Liver (tissue), 8 donors: ENCODE measurements at regions not wholly inside any gene's neighbourhood (a gene's known extent, or its start where the extent isn't known, plus 50 kb on each side); places are given as distances from the start of the nearest gene placed in this dataset.

Experiments
- DNase-seq: peaks from one replicate; pipeline ENCODE4 v3.0.0-alpha.2; 2017; ENCODE audit warnings: low spot score
- H3K27ac ChIP-seq, 2 donors: one replicate each; pipeline ENCODE4 v1.7.0; 2013; ENCODE audit warnings: inconsistent platforms in 2 of 2, low read length in 2 of 2, control low read depth in 1 of 2, low read depth in 1 of 2, mild to moderate bottlenecking in 1 of 2
- H3K27me3 ChIP-seq, 4 donors: one replicate each; pipeline versions ENCODE4 v1.6.1 to v1.7.0; 2013; ENCODE audit warnings: low read length in 3 of 4, inconsistent platforms in 1 of 4, mild to moderate bottlenecking in 1 of 4, moderate library complexity in 1 of 4; ENCODE audit not compliant: control insufficient read depth in 4 of 4, insufficient read depth in 4 of 4
- H3K36me3 ChIP-seq, 4 donors: one replicate each; pipeline versions ENCODE4 v1.6.1 to v1.7.0; 2013; ENCODE audit warnings: low read length in 3 of 4, mild to moderate bottlenecking in 3 of 4, low read depth in 1 of 4, moderate library complexity in 1 of 4; ENCODE audit not compliant: control insufficient read depth in 4 of 4, insufficient read depth in 3 of 4
- H3K4me1 ChIP-seq, 4 donors: one replicate each; pipeline versions ENCODE4 v1.6.1 to v1.7.0; 2013; ENCODE audit warnings: low read length in 3 of 4, mild to moderate bottlenecking in 3 of 4, moderate library complexity in 1 of 4; ENCODE audit not compliant: control insufficient read depth in 4 of 4, insufficient read depth in 4 of 4
- H3K4me3 ChIP-seq, 3 donors: one replicate each; pipeline versions ENCODE4 v1.6.1 to v1.7.0; 2013; ENCODE audit warnings: low read length in 3 of 3, control low read depth in 1 of 3, low read depth in 1 of 3, mild to moderate bottlenecking in 1 of 3
- H3K9ac ChIP-seq, 2 donors: one replicate each; pipeline ENCODE4 v1.7.0; 2013; ENCODE audit warnings: low read length in 2 of 2, mild to moderate bottlenecking in 2 of 2, moderate library complexity in 2 of 2, control low read depth in 1 of 2, low read depth in 1 of 2
- H3K9me3 ChIP-seq, 4 donors: one replicate each; pipeline versions ENCODE4 v1.6.1 to v1.7.0; 2013; ENCODE audit warnings: low read length in 3 of 4; ENCODE audit not compliant: control insufficient read depth in 4 of 4
- CTCF ChIP-seq: fragments of 150-350 bp; IDR thresholded peaks from 2 replicates; pipeline ENCODE4 v1.5.1; 2017; ENCODE audit warnings: improper control_type of control experiment, low read depth, low read length; ENCODE audit not compliant: missing input control
- EGR1 ChIP-seq, 2 donors: IDR thresholded peaks; 2 replicates each; pipeline ENCODE4 v1.6.1; 2016 to 2018; ENCODE audit warnings: antibody characterized with exemption in 2 of 2, low read depth in 2 of 2
- FOXA1 ChIP-seq: IDR thresholded peaks from 2 replicates; pipeline ENCODE4 v1.6.1; 2016; ENCODE audit warnings: antibody characterized with exemption
- FOXA2 ChIP-seq: IDR thresholded peaks from 2 replicates; pipeline ENCODE4 v1.6.1; 2016; ENCODE audit warnings: antibody characterized with exemption
- GABPA ChIP-seq, 2 donors: IDR thresholded peaks in 1 of 2; conservative IDR thresholded peaks in 1 of 2; 2 replicates each; pipeline ENCODE4 v1.6.1; 2016; ENCODE audit warnings: antibody characterized with exemption in 2 of 2, mild to moderate bottlenecking in 1 of 2, moderate library complexity in 1 of 2
- HNF4A ChIP-seq, 2 donors: conservative IDR thresholded peaks; 2 replicates each; pipeline ENCODE4 v1.6.1; 2016; ENCODE audit warnings: antibody characterized with exemption in 2 of 2, mild to moderate bottlenecking in 2 of 2
- HNF4G ChIP-seq: IDR thresholded peaks from 2 replicates; pipeline ENCODE4 v1.6.1; 2016; ENCODE audit warnings: antibody characterized with exemption
- JUND ChIP-seq, 2 donors: IDR thresholded peaks; 2 replicates each; pipeline ENCODE4 v1.6.1; 2016; ENCODE audit warnings: antibody characterized with exemption in 2 of 2
- MAX ChIP-seq: IDR thresholded peaks from 2 replicates; pipeline ENCODE4 v1.6.1; 2016; ENCODE audit warnings: antibody characterized with exemption
- NR2F2 ChIP-seq: IDR thresholded peaks from 2 replicates; pipeline ENCODE4 v1.6.1; 2016; ENCODE audit warnings: antibody characterized with exemption
- RAD21 ChIP-seq, 2 donors: IDR thresholded peaks; 2 replicates each; pipeline ENCODE4 v1.6.1; 2016; ENCODE audit warnings: antibody characterized with exemption in 2 of 2, mild to moderate bottlenecking in 2 of 2
- REST ChIP-seq: IDR thresholded peaks from 2 replicates; pipeline ENCODE4 v1.6.1; 2016; ENCODE audit warnings: antibody characterized with exemption, mild to moderate bottlenecking
- RXRA ChIP-seq, 2 donors: IDR thresholded peaks; 2 replicates each; pipeline ENCODE4 v1.6.1; 2017 to 2018; ENCODE audit warnings: antibody characterized with exemption in 2 of 2, mild to moderate bottlenecking in 1 of 2
- SP1 ChIP-seq: IDR thresholded peaks from 2 replicates; pipeline ENCODE4 v1.6.1; 2018; ENCODE audit warnings: antibody characterized with exemption, mild to moderate bottlenecking
- TAF1 ChIP-seq: conservative IDR thresholded peaks from 2 replicates; pipeline ENCODE4 v1.6.1; 2016; ENCODE audit warnings: antibody characterized with exemption, mild to moderate bottlenecking
- YY1 ChIP-seq: IDR thresholded peaks from 2 replicates; pipeline ENCODE4 v1.6.1; 2016; ENCODE audit warnings: antibody characterized with exemption, mild to moderate bottlenecking
- ZBTB33 ChIP-seq: IDR thresholded peaks from 2 replicates; pipeline ENCODE4 v1.6.1; 2016; ENCODE audit warnings: antibody characterized with exemption
- WGBS: extraction: QIAGEN DNeasy Blood & Tissue Kit; methylation state at CpG from one replicate; pipeline ENCODE4 v1.1.7; 2013; 5-methylcytosine and 5-hydroxymethylcytosine counted together
- TF ChIP-seq, protein P1 (sequence below): IDR thresholded peaks from 2 replicates; pipeline ENCODE4 v1.6.1; 2016; ENCODE audit warnings: antibody characterized with exemption
- donor health status: healthy.
- donor health status: healthy.
- donor health status: healthy.
- donor health status: healthy.
- donor health status: healthy.

DNA sequence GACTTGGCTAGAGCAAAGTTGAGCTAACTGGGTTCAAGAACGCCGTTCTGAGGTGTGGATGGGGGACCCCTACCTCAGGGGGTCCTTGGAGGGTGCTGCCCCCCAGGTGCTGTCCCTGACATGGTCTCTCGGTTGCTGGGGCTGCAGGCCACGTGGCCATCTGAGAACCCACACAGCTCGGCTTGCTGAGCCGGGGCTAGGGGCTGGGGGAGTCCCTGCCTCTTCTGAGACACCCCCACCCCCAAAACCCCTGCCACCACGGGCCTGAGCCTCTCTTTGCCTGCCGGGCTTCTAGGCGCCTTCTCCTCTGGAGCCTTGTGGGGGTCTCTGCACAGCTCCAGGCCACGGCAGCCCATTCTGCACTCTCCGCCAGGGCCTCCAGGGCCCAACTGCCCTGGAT lies 52.0 kb upstream of the LAMA1 start:
- H3K9me3 ChIP-seq = no peaks in the 10 kb centered on the region
- no peaks in the 10 kb centered on the region for H3K36me3 ChIP-seq
- whole genome bisulfite sequencing = 83% methylated on average over 11 of the region's 11 CpGs
- TF ChIP-seq NR2F2 (no peak), JUND (IDR thresholded peaks at IDR 0.05) (no peak), ZBTB33 (no peak), HNF4A (conservative IDR thresholded peaks at IDR 0.05) (no peak), RAD21 (IDR thresholded peaks at IDR 0.05) (no peak), YY1 (no peak), SP1 (no peak), RXRA (IDR thresholded peaks at IDR 0.05) (no peak), REST (no peak), GABPA (IDR thresholded peaks at IDR 0.05 in 1 of 2, conservative IDR thresholded peaks at IDR 0.05 in 1 of 2) (no peak), MAX (no peak), FOXA2 (no peak), FOXA1 (no peak), CTCF (no peak), EGR1 (IDR thresholded peaks at IDR 0.05; ENCODE audit: low read depth in 2 of 2) (no peak), TAF1 (no peak), HNF4G (no peak)
- TF ChIP-seq, protein P1, sequence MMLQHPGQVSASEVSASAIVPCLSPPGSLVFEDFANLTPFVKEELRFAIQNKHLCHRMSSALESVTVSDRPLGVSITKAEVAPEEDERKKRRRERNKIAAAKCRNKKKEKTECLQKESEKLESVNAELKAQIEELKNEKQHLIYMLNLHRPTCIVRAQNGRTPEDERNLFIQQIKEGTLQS = no peak
- no peaks in the 10 kb centered on the region for H3K4me1 ChIP-seq
- DNase-seq = no peak
- H3K4me3 ChIP-seq = no peak overlapping the region
- H3K27ac ChIP-seq = no peak overlapping the region
- no peaks in the 10 kb centered on the region for H3K27me3 ChIP-seq
- H3K9ac ChIP-seq = no peak overlapping the region

DNA sequence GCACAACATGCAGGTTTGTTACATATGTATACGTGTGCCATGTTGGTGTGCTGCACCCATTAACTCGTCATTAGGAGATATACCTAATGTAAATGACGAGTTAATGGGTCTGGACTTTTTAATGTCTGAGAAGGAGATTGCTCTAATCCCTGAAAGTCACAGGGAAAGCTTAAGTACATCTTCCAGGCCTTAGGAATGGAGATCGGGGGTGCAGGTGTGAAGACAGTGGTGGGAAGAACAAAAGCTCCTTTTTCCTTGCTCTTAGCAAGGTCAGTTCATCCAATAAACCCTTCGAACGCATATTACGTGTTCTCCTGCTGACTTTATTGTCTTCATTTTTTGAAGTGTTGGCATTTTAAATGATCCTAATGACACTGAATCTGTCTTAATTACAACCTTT lies 50.8 kb upstream of the LAMA1 start:
- Histone ChIP-seq H3K4me1 (no peaks in the 10 kb centered on the region), H3K27me3 (peaks cover 0 to 4% (median 0%) of the 10 kb centered on the region in 4 donors), H3K27ac (no peak overlapping the region), H3K4me3 (no peak overlapping the region), H3K36me3 (no peaks in the 10 kb centered on the region), H3K9ac (no peak overlapping the region), H3K9me3 (no peaks in the 10 kb centered on the region)
- no peak for DNase-seq
- 88% methylated on average over 7 of the region's 7 CpGs for WGBS
- no peak for TF ChIP-seq REST
- no peak for TF ChIP-seq TAF1
- no peak for TF ChIP-seq NR2F2
- TF ChIP-seq HNF4G = no peak
- TF ChIP-seq EGR1 (IDR thresholded peaks at IDR 0.05; ENCODE audit: low read depth in 2 of 2) = no peak
- TF ChIP-seq CTCF = no peak
- TF ChIP-seq FOXA2 = no peak
- TF ChIP-seq RXRA (IDR thresholded peaks at IDR 0.05) = no peak
- TF ChIP-seq YY1 = no peak
- TF ChIP-seq RAD21 (IDR thresholded peaks at IDR 0.05) = no peak
- TF ChIP-seq FOXA1 = no peak
- no peak for TF ChIP-seq SP1
- no peak for TF ChIP-seq JUND (IDR thresholded peaks at IDR 0.05)
- no peak for TF ChIP-seq MAX
